ENCODE measurements at regions not wholly inside any gene's neighbourhood (a gene's known extent, or its start where the extent isn't known, plus 50 kb on each side); places are given as distances from the start of the nearest gene placed in this dataset.

DNA sequence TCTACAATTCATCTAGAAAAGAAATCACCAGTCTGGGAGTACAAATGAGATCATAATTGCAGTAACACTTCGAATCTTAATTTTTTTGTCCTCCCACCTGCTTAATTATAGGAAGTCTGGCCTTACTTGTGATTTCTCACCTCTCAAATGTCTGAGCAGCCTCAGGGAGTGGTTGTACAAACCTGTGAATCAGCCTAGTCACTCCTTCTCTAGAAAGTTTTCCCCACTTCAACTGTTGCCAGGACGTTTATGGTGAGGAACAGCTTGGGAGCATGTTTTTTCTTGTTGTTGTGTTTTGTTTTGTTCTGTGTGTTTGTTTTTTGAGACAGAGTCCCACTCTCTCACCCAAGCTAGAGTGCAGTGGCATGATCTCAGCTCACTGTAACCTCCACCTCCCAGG, 50.3 kb upstream of the CLDN10 start:
- DNase-seq: no peak
